ENCODE measurements at regions not wholly inside any gene's neighbourhood (a gene's known extent, or its start where the extent isn't known, plus 50 kb on each side); places are given as distances from the start of the nearest gene placed in this dataset.
"Not testable (repeated sequence)": the region's sequence is repeated elsewhere in the genome, so short reads cannot be mapped to it uniquely, and the experiment has no call there.

DNA sequence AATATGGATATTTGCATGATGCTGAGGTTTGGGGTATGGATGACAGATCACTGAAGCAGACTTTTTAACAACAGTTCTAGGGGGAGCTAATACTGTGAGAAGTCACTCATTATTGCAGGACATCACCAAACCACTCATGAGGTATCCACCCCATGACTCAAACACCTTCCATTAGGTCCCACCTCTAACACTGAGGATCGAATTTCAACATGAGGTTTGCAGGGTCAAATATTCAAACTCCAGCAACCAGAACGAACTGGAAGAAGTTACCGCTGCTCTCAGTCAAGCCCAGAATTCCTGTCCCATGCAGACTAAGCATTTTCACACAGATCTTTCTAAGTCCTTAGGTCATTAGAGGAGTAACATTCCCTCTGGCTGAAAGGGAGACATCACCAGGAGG is 758.9 kb downstream of the UQCRFS1 start:
- DNase-seq (ENCODE audit: low spot score), result no peak

DNA sequence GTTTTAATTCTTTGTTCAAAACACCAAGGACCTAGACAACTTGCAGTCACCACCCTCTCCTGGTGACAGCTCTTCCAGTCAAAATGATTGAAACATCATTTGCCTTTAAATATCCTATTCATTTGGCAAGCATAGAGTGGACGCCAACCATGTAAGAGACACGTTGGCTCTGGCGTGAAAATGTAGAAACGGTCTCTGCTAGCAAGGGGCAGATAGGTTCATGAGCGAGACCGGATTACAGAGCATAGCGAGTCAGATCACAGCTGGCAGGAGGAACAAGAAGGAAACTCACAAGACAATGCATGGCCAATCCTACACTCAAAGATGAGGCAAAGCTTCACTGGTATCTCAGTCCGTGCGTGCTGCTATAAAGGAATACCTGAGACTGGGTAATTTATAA is 759.5 kb downstream of the UQCRFS1 start:
- no peak for DNase-seq (ENCODE audit: low spot score)

DNA sequence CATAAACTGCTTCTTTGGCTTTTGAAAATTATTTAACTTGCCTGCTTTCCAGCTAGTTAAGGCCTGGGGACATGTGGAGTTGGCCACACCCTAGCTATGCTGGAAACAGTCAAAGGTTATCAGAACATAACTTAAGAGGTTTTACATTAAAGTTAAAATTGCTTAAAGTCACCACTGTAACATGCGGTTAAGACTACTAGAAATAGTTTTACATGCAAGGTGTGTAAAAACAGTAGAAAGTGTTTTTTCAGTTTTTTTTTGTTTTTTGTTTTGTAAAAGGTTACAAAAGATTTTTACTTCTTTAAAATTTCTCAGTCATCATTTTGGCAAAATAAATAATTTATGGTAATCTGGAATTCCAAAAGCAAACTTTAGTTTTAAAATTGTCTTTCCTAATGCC is 763.1 kb downstream of the UQCRFS1 start:
- DNase-seq (ENCODE audit: low spot score), result no peak

DNA sequence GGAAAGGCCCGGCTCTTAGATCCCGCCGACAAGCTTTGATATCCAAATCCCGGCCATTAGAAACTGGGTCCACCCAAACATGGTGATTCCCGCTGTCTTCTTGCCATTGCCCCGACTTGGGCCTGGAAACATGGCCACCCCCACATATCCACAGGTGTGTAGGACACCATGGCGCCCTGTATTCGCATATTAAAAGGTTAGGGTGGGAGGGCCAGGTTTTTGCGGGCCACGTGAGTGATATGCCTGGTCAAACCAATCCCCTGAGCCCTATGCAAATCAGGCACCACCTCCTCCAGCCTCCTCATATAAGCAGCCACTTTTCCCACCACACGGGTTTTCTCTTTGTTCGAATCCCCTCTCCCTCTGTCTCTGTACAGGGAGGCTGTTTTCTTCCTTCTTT is 766.4 kb downstream of the UQCRFS1 start:
- DNase-seq (ENCODE audit: low spot score), result no peak

DNA sequence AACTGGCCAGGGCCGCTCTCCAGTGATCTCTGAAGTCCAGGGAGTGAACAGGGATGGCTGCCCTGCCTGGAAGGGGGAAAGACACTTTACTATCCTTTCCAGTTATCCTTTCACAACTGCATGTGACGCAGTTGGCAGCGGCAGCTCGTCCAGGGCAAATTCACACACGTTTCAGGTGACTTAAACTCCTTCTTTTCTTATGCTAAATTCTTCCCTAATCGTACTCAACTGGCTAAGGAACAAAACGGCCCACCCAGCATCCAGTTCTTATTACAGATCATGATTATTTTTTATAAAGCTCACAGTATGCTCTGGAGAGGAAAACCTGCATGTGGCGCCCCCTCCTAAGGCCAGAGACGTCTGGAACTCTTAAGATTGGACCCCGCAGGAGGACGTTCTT is 767.1 kb downstream of the UQCRFS1 start:
- no peak for DNase-seq (ENCODE audit: low spot score)

DNA sequence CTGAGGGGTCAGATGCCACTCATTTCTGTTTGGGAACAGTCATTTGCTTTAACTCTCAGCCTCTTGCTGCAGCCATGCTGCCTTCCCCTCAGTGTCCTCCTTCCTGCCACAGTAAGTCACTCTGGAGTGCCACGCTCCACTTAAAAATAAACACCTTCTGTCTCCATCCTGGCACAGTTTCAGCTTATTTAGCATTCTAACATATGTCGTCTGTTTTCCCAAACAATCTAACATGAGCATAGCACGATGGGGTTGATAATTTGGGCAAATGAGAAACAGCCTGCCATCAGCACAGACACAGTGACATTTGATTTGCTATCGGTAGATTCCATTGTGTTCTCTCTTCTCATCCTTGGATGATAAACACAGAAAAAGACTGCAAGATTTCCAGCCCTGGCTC is 768.6 kb downstream of the UQCRFS1 start:
- DNase-seq (ENCODE audit: low spot score), result no peak

DNA sequence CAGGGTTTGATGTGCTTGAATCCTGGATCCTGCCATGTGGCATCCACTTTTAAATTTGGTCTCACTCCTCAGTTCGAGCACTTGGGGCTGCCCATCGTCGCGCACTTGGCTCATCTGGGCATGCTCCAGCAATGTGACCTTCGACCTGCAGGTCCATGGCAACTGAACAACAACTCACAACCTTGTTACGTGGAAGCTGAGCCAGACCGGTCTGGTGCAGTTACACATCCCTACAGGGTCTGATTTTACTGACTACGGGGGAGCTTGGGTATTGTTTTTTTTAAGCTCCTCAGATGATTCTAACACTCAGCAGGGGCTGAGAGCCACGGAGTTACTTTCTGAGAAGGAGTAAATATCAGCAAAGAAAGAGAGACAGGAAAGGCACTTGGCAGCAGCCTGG is 769.6 kb downstream of the UQCRFS1 start:
- no peak for DNase-seq (ENCODE audit: low spot score)

DNA sequence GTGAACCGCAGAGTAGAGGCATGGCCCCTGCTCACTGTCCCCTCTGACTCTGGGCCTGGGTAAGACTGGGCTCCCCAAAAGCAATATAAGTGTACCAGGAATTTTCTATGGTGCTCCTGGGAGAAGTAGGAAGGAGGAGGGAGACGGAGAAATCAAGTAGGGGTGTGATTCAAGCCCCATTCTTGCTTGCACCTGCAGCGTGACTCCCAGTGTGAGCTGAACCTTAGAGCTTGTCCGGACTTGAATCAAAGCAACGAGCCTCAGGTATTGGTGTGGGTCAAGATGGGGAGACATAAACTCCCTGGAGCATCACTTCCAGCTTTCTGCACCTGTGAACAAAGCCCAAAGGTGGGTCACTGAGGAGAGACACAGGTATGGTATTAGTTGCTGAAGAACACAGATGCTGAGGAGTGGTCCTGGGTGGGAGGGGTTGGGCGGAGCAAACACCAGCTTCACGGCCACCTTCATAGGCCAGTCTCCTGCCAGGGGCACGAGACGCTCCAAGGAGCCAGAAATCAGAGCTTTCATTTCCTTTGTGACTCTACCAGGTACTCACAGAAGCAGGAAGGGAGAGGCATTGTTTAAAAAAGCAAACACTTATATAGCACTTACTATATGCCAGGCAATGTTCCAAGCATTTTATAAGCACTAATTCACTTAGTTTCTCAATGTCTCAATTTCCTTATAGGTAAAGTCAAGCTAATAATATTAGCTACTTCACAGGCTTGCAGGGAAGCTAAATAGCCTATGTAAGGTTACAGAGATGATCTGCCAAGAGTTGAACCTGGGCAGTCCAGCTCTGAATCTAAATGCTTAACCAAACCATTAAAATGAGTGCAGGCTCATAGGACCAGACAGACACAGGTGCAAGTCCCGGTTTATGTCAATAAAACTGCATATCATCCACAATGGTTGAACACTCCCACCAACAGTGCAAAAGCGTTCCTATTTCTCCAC is 775.3 kb downstream of the UQCRFS1 start:
- no peak for DNase-seq (ENCODE audit: low spot score)

DNA sequence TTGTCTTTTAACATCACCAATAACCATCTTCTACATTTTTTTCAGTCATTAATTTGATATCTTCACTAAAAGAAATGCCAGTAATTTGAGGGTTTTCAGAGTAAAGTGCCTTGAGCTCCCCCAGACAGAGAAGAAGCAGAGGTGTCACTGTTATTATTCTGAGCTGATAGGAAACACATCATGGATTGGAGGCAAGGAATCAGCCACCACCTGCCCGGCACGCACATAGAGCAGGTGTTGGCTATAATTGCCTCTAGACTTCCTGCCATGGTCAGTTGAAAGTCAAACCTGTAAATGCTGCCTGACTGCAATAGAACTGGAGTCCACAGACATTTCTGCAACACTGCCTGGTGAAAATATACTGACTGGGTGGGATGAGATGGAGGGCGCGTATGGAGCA is 776.6 kb downstream of the UQCRFS1 start:
- DNase-seq (ENCODE audit: low spot score), result no peak

DNA sequence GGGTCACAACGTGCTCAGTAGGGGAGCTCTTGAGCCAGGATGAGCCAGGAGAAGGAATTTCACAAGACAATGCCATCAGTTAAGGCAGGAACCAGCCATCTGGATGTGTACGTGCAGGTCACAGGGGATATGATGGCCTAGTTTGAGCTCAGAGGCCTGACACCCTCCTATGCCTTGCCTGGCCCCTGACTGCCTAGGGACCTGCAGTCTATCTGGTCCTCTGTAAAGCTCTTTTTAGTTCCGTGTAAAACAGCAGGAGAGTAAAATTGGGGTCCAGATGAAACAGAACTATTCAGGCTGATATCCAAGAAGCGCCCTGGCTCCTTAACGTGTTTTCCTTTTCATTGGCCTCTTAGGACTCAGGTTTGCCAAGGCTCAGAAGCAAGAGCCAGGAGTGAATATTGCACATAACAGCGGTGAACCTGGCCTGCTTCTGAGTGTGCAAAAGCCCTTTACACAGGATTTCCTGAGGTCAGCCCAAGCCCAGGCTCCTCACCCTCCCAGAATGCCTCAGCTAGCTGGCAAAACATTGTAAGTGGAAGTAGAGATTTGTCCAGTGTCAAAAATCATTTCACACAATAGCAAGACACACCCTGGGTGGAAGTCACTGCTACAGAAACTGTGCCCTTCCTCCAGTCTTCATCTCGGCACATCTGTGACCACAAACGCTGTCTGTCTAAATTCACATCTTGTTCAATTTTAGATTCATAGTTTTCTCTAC is 777.2 kb downstream of the UQCRFS1 start:
- no peak for DNase-seq (ENCODE audit: low spot score)

DNA sequence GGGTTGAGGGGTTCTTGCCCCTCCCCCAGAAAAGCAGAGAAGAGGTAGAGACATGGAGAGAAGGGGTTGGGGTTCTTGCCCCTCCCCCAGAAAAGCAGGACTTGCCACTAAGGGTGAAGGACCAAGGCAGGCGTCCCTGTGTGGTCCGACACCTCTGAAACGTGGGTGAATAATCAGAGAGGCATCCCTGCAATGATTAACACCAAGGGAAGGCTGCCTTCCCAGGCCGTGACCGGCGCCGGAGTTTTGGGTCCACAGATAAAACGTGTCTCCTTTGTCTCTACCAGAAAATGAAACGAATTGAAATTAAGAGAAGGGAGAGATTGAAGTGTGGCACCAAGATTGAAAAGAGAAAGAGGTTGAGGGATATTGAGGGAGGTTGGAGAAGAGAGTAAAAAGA is 778.2 kb downstream of the UQCRFS1 start:
- not testable (repeated sequence) for DNase-seq (ENCODE audit: low spot score)

DNA sequence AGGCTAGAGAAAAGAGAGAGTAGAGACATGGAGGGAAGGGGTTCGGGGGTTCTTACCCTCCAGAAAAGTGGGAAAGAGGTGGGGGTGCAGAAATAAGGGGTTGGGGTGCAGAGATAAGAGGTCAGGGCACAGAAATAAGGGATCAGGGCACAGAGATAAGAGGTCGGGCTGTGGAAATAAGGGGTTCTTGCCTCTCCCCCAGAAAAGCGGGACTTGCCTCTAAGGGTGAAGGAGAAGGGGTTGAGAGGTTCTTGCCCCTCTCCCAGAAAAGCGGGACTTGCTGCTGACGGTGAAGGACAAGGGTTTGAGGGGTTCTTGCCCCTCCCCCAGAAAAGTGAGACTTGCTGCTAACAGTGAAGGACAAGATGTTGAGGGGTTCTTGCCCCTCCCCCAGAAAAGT is 778.6 kb downstream of the UQCRFS1 start:
- not testable (repeated sequence) for DNase-seq (ENCODE audit: low spot score)

DNA sequence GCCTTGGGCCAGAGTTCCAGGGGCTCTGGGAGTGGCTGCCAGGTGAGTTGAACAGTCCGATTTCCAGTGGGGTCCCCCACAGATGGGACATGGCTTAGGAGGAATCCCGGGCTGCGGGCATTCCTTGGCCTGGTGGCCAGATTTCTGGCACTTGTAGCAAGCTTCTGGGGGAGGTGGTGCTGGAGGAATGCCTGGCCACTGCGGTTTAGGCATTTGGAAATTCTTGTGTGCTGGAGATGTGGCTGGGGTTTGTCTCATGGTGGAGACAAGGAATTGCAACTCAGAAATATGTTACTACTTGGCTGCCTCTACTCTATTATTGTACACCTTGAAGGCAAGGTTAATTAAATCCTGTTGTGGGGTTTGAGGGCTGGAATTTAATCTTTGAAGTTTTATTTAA is 779.8 kb downstream of the UQCRFS1 start:
- not testable (repeated sequence) for DNase-seq (ENCODE audit: low spot score)

DNA sequence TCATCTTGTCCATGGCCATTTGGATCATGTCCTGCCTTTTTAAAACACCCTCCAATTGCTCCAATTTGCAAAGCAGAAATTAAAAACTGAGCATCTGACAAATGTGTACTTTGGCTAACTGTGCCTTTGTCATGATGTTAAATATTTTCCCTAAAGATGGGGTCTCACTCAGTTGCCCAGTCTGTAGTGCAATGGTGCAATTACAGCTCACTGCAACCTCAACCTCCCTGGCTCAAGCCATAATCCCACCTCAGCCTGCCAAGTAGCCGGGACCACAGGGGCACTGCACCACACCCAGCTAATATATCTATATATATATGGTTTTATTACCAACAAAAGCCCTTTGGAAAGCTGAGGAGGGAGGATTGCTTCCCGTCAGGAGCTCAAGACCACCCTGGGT is 782.7 kb downstream of the UQCRFS1 start:
- no peak for DNase-seq (ENCODE audit: low spot score)

DNA sequence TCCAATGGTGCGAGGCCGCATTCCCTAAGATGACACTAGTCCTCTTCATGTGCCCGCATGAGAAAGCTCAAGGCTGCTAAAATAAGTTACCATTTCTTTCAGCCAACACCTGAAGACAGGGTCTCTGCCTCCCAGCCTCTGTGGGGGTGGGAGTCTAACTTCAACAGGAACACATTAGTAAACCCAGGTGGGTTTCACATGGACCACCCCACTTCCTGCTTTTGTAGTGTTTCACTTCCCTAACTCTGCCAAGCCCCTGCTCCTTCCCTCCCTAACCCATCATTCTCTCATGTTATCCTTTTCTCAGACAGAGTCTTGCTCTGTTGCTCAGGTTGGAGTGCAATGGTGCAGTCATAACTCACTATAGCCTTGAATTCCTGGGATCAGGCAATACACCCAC is 783.6 kb downstream of the UQCRFS1 start:
- no peak for DNase-seq (ENCODE audit: low spot score)

DNA sequence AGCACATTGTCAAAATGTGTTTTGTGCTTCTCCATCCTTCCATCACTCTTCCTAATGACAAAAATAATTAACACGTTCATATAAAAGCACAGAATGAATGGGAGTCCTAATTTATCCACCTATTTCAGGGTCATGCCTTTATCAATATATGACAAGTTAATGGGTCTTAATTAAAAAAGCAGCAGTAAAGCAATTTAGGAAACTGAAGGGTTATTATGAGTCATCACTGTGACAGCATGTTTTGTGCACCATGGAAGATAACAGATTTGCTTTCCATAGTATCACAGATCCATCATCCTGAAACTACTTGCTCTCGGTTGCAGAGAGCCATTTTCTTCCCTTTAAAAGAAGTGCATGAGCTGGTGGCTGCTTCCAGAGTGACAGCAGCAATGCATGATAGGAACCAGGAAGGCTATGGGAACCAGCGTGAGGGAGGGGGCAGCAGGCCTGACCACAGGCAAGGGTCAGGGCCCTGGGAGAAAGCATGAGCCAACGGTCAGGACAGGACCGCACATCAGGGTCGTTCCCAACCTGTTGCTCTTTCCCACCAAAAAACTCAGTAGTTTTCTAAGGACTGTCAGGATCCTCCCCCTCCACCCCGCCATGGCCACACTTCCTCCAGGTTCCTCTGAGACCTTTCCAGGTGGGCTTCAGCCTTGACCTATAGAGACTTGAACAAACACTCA is 784.1 kb downstream of the UQCRFS1 start:
- DNase-seq (ENCODE audit: low spot score), result no peak

DNA sequence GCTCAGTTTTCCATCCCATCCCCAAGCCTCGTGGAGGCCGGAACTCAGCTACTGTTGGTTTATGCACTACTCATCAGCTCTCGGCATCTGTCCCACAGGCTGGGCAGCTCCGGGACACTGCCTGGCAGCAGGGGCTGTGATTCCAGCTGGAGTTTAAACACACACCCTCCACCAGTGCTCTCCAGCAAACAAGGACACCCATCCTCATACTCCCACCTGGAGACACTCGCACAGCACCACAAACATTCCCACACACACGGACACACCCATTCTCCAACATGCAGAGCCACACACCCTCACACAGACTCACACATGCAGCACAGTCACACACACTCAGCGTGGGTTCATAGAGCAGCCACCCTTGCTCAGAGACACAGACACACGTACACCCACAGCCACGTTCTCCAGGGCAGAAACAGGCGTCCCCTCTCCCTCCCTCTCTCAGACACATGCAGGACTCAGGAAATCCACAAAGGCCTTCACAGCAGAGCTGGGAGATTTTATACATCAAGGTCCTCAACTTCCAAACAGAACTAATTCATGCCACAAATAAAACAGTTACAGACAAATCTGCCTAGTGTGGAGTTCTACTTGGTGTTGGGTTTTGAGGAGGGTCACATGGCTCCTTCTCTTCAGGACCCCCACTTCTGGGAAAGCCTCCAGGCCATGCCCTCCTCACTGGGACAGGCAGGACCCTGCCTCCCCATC is 785.4 kb downstream of the UQCRFS1 start:
- DNase-seq (ENCODE audit: low spot score), result no peak

DNA sequence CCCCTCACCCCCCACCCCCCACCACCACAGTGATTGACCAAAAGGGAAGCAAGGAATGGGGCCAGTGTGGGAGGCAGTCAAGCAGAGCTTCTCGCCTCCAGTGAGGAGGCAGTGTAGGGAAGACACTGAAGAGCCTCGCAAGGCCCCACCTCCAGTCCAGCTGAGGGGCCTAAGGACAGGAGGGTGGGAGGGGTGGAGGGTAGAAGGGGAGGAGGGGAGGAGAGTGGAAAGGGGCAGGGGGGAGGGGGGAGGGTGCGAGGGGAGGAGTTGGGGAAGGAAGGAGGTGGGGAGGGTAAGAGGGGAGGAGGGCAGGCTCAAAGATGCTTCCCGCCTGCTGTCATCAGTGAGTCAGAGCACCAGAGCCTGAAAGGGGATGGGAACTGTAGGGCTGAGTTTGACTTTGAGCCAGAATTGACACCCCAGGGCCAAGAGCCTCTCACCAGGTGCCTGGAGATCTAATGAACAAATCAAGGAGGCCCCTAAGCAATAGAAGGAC is 786.2 kb downstream of the UQCRFS1 start:
- no peak for DNase-seq (ENCODE audit: low spot score)

DNA sequence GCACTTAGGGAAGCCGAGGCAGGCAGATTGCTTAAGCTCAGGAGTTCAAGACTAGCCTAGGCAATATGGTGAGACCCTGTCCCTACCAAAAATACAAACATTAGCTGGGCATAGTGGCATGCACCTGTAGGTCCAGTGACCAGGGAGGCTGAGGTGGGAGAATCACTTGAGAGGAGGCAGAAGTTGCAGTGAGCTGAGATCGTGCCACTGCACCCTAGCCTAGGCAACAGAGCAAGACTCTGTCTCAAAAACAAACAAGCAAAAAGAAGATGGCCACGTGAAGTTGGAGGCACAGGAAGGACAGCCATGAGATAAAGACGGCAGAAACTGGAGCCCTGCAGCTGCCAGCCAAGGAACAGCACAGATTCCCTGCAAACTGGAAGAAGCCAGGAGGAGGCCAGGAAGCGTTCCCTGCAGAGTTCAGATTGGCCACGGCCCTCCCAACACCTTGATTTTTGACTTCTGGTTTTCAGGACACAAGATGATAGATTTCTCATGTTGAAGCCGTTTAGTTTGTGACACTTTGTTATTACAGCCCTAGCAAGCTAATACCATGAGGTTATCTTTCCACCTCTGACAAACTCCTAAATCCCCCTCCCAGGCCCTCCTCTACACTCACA is 786.7 kb downstream of the UQCRFS1 start:
- no peak for DNase-seq (ENCODE audit: low spot score)

DNA sequence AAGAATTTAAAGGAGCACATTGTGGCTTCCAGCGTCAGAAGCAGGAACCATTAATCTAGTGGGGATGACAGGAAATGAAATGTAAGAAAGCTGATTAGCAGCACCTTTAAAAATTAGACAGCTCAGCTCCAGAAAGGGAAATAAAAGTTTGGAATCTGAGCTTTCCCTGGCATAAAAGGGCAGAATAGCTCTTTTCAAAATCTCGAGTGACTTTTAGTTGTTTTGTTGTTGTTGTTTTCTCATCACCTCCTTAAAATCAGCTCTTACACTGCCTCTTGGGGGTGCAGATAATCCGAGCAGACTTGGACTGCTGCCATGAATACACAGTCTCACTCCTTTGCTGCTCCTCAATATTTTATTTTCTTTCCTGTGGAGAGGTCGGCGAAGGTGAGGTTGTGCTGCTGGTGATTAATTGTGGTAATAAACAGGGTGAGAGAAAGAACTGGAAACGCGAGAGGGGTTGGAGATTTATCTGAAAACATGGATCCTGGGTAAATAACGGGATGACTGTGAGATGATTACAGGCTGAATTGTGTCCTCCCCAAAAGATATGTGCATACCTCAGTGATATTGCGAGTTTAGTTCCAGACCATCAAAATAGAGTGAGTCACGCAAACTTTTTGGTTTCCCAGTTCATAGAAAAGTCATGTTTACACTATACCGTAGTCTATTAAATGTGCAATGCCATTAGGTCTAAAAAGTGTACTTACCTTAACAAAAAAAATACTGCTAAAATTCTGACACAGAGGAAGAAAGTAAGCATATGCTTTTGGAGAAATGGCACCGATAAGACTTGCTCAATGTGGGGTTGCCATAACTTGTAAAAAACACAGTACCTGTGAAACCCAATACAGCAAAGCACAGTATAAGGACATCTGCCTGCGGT is 787.7 kb downstream of the UQCRFS1 start:
- no peak for DNase-seq (ENCODE audit: low spot score)
